Tibial nerve (tissue), 4 donors: ENCODE measurements at regions not wholly inside any gene's neighbourhood (a gene's known extent, or its start where the extent isn't known, plus 50 kb on each side); places are given as distances from the start of the nearest gene placed in this dataset.

ENCODE experiments used
- EP300 ChIP-seq, 2 donors: sonication (generic); formaldehyde crosslinking; IDR thresholded peaks; one replicate each; pipeline ENCODE4 v1.6.1; 2017; ENCODE audit warnings: antibody characterized with exemption in 2 of 2, mild to moderate bottlenecking in 1 of 2
- POLR2A ChIP-seq, 2 donors: fragments of 450-650 bp; IDR thresholded peaks; one replicate each; pipeline ENCODE4 v1.6.1; 2017; ENCODE audit warnings: antibody characterized with exemption in 2 of 2, mild to moderate bottlenecking in 2 of 2, moderate library complexity in 2 of 2
- TF ChIP-seq, protein P1 (sequence below), 5 experiments: fragments of 200-600 bp in 3 of 5; fragments of 450-650 bp in 2 of 5; sonication (generic) in 3 of 5; IDR thresholded peaks; one replicate each; pipeline ENCODE4 v1.5.1; 2016 to 2019; ENCODE audit warnings: antibody characterized with exemption in 5 of 5, mild to moderate bottlenecking in 3 of 5, moderate library complexity in 2 of 5

DNA sequence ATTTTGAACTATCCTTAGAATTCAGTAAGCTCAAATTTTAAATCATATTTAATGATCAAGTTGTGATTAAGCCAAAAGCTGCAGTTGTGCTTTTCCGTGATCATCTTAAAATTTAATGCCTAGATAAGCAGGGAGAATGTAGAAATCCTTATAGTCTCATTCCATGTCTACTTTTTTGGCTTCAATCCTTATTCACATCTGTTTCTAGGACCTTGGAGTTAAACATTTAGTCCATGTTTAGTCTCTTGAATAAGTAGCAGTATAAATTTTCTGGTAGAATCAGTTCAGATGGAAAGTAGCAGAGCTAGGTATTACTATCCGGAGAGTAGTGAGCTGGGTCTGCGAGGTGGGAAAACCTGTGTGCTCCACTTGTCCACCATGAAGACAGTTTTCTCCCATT, 59.3 kb upstream of the RIOK2 start:
- TF ChIP-seq, protein P1, sequence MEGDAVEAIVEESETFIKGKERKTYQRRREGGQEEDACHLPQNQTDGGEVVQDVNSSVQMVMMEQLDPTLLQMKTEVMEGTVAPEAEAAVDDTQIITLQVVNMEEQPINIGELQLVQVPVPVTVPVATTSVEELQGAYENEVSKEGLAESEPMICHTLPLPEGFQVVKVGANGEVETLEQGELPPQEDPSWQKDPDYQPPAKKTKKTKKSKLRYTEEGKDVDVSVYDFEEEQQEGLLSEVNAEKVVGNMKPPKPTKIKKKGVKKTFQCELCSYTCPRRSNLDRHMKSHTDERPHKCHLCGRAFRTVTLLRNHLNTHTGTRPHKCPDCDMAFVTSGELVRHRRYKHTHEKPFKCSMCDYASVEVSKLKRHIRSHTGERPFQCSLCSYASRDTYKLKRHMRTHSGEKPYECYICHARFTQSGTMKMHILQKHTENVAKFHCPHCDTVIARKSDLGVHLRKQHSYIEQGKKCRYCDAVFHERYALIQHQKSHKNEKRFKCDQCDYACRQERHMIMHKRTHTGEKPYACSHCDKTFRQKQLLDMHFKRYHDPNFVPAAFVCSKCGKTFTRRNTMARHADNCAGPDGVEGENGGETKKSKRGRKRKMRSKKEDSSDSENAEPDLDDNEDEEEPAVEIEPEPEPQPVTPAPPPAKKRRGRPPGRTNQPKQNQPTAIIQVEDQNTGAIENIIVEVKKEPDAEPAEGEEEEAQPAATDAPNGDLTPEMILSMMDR (IDR thresholded peaks at IDR 0.05) = no peak
- no peak for TF ChIP-seq EP300 (IDR thresholded peaks at IDR 0.05)
- TF ChIP-seq POLR2A (IDR thresholded peaks at IDR 0.05) = no peak
